ENCODE measurements at regions not wholly inside any gene's neighbourhood (a gene's known extent, or its start where the extent isn't known, plus 50 kb on each side); places are given as distances from the start of the nearest gene placed in this dataset.
"Not testable (repeated sequence)": the region's sequence is repeated elsewhere in the genome, so short reads cannot be mapped to it uniquely, and the experiment has no call there.

- Mint-ChIP-seq H3K9me3 (ENCODE audit: unreplicated experiment) (peaks cover 2% of the 10 kb centered on the region), H3K27ac (ENCODE audit: unreplicated experiment) (no peak overlapping the region), H3K36me3 (ENCODE audit: unreplicated experiment) (no peaks in the 10 kb centered on the region), H3K4me1 (ENCODE audit: unreplicated experiment) (peaks cover 4% of the 10 kb centered on the region), H3K4me3 (ENCODE audit: unreplicated experiment) (no peak overlapping the region), H3K27me3 (ENCODE audit: unreplicated experiment) (no peaks in the 10 kb centered on the region)
- no peak for TF ChIP-seq CTCF (IDR thresholded peaks at IDR 0.05)
- no peak for DNase-seq (ENCODE audit: extremely low spot score, unreplicated experiment)
Observed at GRCh38 chr6:16995511-16996250, 106.2 kb upstream of the STMND1 start.

- Mint-ChIP-seq H3K36me3 (ENCODE audit: unreplicated experiment) (no peaks in the 10 kb centered on the region), H3K4me1 (ENCODE audit: unreplicated experiment) (no peaks in the 10 kb centered on the region), H3K4me3 (ENCODE audit: unreplicated experiment) (no peak overlapping the region), H3K27me3 (ENCODE audit: unreplicated experiment) (no peaks in the 10 kb centered on the region), H3K27ac (ENCODE audit: unreplicated experiment) (no peak overlapping the region), H3K9me3 (ENCODE audit: unreplicated experiment) (peaks cover 12% of the 10 kb centered on the region)
- no peak for DNase-seq (ENCODE audit: extremely low spot score, unreplicated experiment)
- TF ChIP-seq CTCF (IDR thresholded peaks at IDR 0.05), result no peak
Observed at GRCh38 chr6:16993396-16993795, 108.5 kb upstream of the STMND1 start.

GRCh38 chr6:16991981-16992629 lies 109.7 kb upstream of the STMND1 start:
- Mint-ChIP-seq H3K27me3 (ENCODE audit: unreplicated experiment) (no peaks in the 10 kb centered on the region), H3K9me3 (ENCODE audit: unreplicated experiment) (peaks cover 12% of the 10 kb centered on the region), H3K4me3 (ENCODE audit: unreplicated experiment) (no peak overlapping the region), H3K27ac (ENCODE audit: unreplicated experiment) (no peak overlapping the region), H3K36me3 (ENCODE audit: unreplicated experiment) (no peaks in the 10 kb centered on the region), H3K4me1 (ENCODE audit: unreplicated experiment) (no peaks in the 10 kb centered on the region)
- TF ChIP-seq CTCF (IDR thresholded peaks at IDR 0.05), result no peak
- no peak for DNase-seq (ENCODE audit: extremely low spot score, unreplicated experiment)

- not testable (repeated sequence) for H3K36me3 Mint-ChIP-seq (ENCODE audit: unreplicated experiment); DNase-seq (ENCODE audit: extremely low spot score, unreplicated experiment); H3K27ac Mint-ChIP-seq (ENCODE audit: unreplicated experiment); H3K4me3 Mint-ChIP-seq (ENCODE audit: unreplicated experiment); H3K27me3 Mint-ChIP-seq (ENCODE audit: unreplicated experiment)
- Mint-ChIP-seq H3K9me3 (ENCODE audit: unreplicated experiment) (peaks cover 12% of the 10 kb centered on the region), H3K4me1 (ENCODE audit: unreplicated experiment) (peaks cover 10% of the 10 kb centered on the region)
Observed at GRCh38 chr6:16989976-16990375, 111.9 kb upstream of the STMND1 start.

GRCh38 chr6:16989382-16989781 lies 112.5 kb upstream of the STMND1 start:
- TF ChIP-seq CTCF (IDR thresholded peaks at IDR 0.05), result no peak
- peaks cover 10% of the 10 kb centered on the region for H3K4me1 Mint-ChIP-seq (ENCODE audit: unreplicated experiment)
- H3K27me3 Mint-ChIP-seq (ENCODE audit: unreplicated experiment), result no peaks in the 10 kb centered on the region
- H3K36me3 Mint-ChIP-seq (ENCODE audit: unreplicated experiment), result no peaks in the 10 kb centered on the region
- H3K27ac Mint-ChIP-seq (ENCODE audit: unreplicated experiment), result no peak overlapping the region
- DNase-seq (ENCODE audit: extremely low spot score, unreplicated experiment), result no peak
- H3K9me3 Mint-ChIP-seq (ENCODE audit: unreplicated experiment), result peaks cover 12% of the 10 kb centered on the region
- no peak overlapping the region for H3K4me3 Mint-ChIP-seq (ENCODE audit: unreplicated experiment)
